ENCODE measurements at regions not wholly inside any gene's neighbourhood (a gene's known extent, or its start where the extent isn't known, plus 50 kb on each side); places are given as distances from the start of the nearest gene placed in this dataset.

GRCh38 chr20:17093782-17094181 lies 133.1 kb upstream of the PCSK2 start:
- no peak for DNase-seq (ENCODE audit: low read depth in 3 of 3, low spot score in 1 of 3)

- no peak for DNase-seq (ENCODE audit: low read depth in 3 of 3, low spot score in 1 of 3)
These were observed 129.2 kb upstream of the PCSK2 start for GRCh38 chr20:17097603-17098002.

DNA sequence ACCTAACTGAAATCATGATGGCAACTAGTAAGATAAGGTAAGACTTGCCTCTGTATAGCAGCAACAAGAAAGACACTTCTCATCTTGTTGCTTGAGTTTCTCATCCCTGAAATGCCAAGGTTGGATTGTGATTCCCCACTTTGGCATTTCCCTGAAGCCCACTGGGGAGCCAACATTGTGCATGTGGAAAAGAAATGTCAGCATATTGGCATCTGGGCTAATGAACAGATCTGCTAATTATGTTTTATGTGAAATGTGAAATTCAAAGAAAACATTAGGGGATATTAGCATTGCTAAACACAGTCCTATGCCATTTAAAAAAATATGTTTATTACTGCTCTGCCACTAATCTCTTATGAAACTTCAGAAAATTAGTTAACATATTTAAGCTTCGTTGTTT lies 126.3 kb upstream of the PCSK2 start:
- no peak for DNase-seq (ENCODE audit: low read depth in 3 of 3, low spot score in 1 of 3)

GRCh38 chr20:17107127-17107526 lies 119.7 kb upstream of the PCSK2 start:
- no peak for DNase-seq (ENCODE audit: low read depth in 3 of 3, low spot score in 1 of 3)

- no peak for DNase-seq (ENCODE audit: low read depth in 3 of 3, low spot score in 1 of 3)
These were observed 117.9 kb upstream of the PCSK2 start for GRCh38 chr20:17108896-17109295.

DNA sequence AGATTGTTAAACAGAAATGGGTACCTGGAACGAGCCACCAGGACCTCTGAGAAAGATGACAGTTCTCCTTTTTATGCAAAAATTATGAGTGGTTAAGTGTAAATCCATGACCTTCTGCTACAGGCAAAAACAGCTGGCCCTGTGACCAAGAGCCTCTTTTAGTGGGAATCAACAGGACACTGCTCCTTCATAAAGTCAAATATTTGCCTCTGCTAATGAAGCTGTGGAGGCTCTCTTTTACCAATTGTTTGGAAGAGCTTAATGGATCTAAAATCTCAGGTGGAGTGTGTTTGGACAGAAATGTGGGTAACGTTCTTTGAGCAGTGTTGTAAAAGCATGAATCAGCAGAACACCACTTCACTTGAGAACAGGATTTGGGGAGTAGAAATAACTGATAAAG lies 117.5 kb upstream of the PCSK2 start:
- DNase-seq (ENCODE audit: low read depth in 3 of 3, low spot score in 1 of 3) = no peak

- no peak for DNase-seq (ENCODE audit: low read depth in 3 of 3, low spot score in 1 of 3)
These were observed 98.6 kb upstream of the PCSK2 start for GRCh38 chr20:17128206-17128605.

DNA sequence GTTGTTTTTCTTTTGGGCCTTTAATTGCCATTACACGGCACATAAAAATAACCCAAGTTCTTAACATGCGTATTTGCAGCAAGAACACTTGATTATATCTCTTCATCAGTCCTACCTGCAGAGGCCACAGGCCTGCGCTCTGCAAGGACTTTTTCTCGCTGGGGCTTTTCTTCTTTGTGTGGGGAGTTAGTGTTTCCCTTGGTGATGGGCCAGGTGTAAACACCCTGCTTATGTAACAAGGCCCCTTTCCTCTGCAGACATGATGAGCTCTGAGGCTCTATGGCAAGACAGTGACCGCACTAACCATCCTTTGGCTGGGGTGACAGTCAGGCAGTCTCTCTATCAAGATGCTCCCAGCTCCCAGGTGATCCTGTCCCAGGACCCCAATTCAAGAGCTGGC lies 97.8 kb upstream of the PCSK2 start:
- no peak for DNase-seq (ENCODE audit: low read depth in 3 of 3, low spot score in 1 of 3)

- DNase-seq (ENCODE audit: low read depth in 3 of 3, low spot score in 1 of 3) = no peak
These were observed 89.1 kb upstream of the PCSK2 start for GRCh38 chr20:17137692-17138091.

DNA sequence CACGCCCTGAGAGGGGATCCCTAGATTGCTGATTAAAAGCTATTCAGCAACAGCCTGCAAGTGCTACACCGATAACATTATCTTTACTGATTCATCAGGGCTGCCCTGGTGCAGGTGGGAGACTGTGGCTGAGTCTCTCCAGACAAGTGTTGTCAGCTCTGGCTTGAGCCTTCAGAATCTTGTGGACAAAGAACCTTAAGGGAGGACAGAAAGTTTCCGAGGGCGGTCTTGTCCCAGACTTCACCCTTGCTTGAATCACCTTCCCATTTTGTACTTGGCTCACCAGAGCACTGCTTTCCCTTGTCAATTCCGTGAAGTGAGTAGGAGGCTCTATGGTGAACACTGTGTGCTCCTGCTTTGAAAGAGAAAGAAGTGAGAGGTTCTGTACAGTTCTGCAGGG lies 88.6 kb upstream of the PCSK2 start:
- no peak for DNase-seq (ENCODE audit: low read depth in 3 of 3, low spot score in 1 of 3)

DNA sequence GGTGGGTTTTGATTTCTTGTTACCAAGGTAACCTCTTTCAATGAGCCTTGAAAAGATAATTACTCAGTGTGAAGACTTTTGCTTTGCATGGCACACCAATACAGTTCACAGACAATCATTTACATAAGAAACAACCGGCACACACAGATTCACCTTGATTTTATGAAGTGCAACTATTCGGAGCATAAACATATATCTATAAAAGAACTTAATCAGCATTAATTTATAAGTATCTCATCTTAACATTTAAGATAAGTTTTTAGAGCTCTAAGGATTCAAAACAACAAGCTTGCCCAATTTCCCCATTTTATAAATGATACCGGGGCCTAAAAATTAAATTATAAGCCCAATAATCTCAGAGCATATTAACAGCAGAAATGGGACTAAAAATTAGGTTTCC lies 85.9 kb upstream of the PCSK2 start:
- no peak for DNase-seq (ENCODE audit: low read depth in 3 of 3, low spot score in 1 of 3)

DNA sequence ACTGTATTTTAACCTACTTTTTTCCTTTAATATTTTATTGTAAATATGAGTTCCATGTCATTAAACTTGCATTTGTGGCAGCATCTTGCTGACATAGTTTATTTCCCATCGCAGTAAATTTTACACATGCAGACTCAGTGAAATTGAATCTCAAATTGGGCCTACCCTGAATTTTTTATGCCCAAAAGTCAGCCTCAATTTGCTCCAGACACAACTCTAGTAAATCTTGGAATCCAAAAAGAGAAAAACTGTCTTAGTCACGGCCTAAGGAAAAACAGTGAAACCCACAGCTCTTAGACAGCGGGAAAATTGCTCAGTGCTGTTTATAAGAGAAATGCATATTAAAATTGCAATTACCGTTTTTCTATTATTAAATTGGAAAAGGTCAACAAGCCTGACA lies 85.3 kb upstream of the PCSK2 start:
- DNase-seq (ENCODE audit: low read depth in 3 of 3, low spot score in 1 of 3) = no peak

GRCh38 chr20:17142666-17143065 lies 84.2 kb upstream of the PCSK2 start:
- DNase-seq (ENCODE audit: low read depth in 3 of 3, low spot score in 1 of 3) = no peak

- no peak for DNase-seq (ENCODE audit: low read depth in 3 of 3, low spot score in 1 of 3)
These were observed 76.0 kb upstream of the PCSK2 start for GRCh38 chr20:17150858-17151257.

DNA sequence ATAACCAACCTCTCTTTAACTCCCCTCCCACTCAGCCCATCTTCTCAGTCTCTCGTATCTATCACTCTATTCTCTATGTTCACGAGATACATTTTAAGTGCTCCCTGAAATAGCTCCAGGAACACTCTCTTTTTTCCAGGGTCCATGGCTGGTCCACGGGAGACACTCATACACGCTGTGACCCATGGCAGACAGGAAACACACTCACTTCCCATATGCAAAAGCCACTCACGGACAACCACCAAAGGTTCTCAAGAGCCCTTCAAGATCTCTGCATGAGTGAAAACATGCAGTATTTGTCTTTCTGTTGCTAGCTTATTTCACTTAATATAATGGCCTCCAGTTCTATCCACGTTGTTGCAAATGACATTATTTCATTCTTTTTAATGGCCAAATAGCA lies 71.4 kb upstream of the PCSK2 start:
- no peak for DNase-seq (ENCODE audit: low read depth in 3 of 3, low spot score in 1 of 3)

- DNase-seq (ENCODE audit: low read depth in 3 of 3, low spot score in 1 of 3) = no peak
These were observed 68.1 kb upstream of the PCSK2 start for GRCh38 chr20:17158701-17159100.

GRCh38 chr20:17161673-17162481 lies 65.0 kb upstream of the PCSK2 start:
- DNase-seq (ENCODE audit: low read depth in 3 of 3, low spot score in 1 of 3) = no peak

GRCh38 chr20:17168026-17168612 lies 58.7 kb upstream of the PCSK2 start:
- DNase-seq (ENCODE audit: low read depth in 3 of 3, low spot score in 1 of 3) = no peak

DNA sequence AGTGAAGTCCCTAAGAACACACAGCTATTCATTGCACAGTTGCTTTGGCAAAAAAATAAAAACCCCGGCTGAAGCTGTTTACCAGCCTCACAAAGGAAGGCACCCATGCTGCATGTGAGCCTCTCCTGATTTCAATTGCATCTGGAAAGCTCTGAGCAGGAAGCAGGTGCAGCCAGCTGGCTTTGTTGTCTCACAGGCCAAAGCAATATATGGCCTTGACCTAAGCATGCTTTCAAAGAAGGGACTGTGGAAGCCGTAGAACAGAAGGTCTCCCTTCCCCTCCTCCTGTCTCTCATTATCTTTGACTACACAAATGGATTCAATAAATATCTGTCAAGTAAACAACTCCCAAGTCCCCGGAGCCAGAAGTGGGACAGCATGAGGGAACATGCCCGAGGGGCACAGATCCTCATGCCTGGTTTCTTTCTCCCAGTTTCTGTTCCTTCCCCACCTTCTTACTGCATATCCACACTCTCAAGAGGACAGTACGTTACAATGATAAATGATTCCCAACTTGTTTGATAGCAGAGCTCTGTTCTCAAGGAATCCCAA lies 57.2 kb upstream of the PCSK2 start:
- DNase-seq (ENCODE audit: low read depth in 3 of 3, low spot score in 1 of 3) = no peak

DNA sequence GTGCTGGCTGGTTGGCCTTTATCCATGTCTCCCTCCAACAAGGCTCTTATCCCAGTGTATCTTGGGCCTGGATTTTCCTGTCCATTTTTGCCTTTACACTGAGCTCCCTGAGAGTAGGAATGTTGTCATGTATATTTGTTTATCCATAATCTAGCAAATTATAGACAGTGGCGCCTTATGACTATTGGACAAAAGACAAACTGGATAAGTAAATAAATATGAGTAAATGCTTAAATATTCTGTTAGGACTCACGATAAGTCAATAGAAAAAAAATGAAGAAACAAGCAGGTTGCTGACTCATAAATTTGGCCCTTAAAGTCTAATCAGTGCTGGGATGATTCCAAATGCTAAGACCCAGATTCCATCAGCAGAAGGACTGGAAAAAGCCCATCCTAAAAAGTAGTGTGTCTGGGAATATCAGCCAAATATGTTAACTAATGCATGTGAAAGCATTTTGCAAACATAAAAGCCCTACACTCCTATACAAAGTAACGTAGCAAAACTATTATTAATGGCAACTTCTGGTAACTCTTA lies 55.0 kb upstream of the PCSK2 start:
- DNase-seq (ENCODE audit: low read depth in 3 of 3, low spot score in 1 of 3) = no peak

- DNase-seq (ENCODE audit: low read depth in 3 of 3, low spot score in 1 of 3) = no peak
These were observed 53.9 kb upstream of the PCSK2 start for GRCh38 chr20:17172836-17173516.
